ENCODE measurements at regions not wholly inside any gene's neighbourhood (a gene's known extent, or its start where the extent isn't known, plus 50 kb on each side); places are given as distances from the start of the nearest gene placed in this dataset.

GRCh38 chr15:46853600-46853999 lies 863.7 kb upstream of the SEMA6D start (continued):
- no peak for TF ChIP-seq E2F6 (IDR thresholded peaks at IDR 0.05)

GRCh38 chr15:46854564-46854963 lies 862.7 kb upstream of the SEMA6D start:
- Histone ChIP-seq H4K91ac (replicated peaks; ENCODE audit: insufficient read length, low read length) (no peak overlapping the region), H2AK5ac (ENCODE audit: low read depth, low read length) (no peak overlapping the region), H3K23me2 (ENCODE audit: low read depth, low read length) (no peaks in the 10 kb centered on the region), H2BK5ac (ENCODE audit: low read depth, low read length) (no peak overlapping the region), H3K27me3 (replicated peaks in 1 of 4; ENCODE audit: control insufficient read depth in 3 of 4, extremely low read depth in 1 of 4, insufficient read depth in 3 of 4, low read length in 3 of 4) (no peaks in the 10 kb centered on the region), H2BK120ac (replicated peaks; ENCODE audit: low read depth, low read length) (no peak overlapping the region), H2BK20ac (ENCODE audit: low read length) (no peak overlapping the region), H3K9me3 (ENCODE audit: insufficient read depth in 2 of 2, low read depth in 1 of 2, low read length in 1 of 2) (no peaks in the 10 kb centered on the region; a peak in 1 of 4 replicates), H2AFZ (ENCODE audit: low read length) (no peak overlapping the region), H2BK12ac (ENCODE audit: low read depth, low read length) (no peak overlapping the region), H2BK15ac (ENCODE audit: low read length) (no peak overlapping the region), H3K4me3 (ENCODE audit: extremely low read depth in 1 of 4, insufficient read depth in 2 of 4, low read depth in 3 of 4, low read length in 4 of 4) (no peak overlapping the region), H3K23ac (ENCODE audit: insufficient read length) (no peak overlapping the region), H3K4ac (replicated peaks; ENCODE audit: insufficient read length, low read depth, low read length) (no peak overlapping the region), H3K14ac (ENCODE audit: insufficient read length) (no peak overlapping the region), H3K4me2 (ENCODE audit: insufficient read depth in 1 of 2, low read depth in 2 of 2, low read length in 2 of 2) (no peak overlapping the region), H3K56ac (replicated peaks; ENCODE audit: insufficient read length, low read depth, low read length) (no peak overlapping the region), H3K36me3 (ENCODE audit: control insufficient read depth in 2 of 4, insufficient read depth in 4 of 4, low read length in 3 of 4) (no peaks in the 10 kb centered on the region), H3K18ac (ENCODE audit: extremely low read depth, low read length) (no peak overlapping the region), H3K79me2 (ENCODE audit: control insufficient read depth in 1 of 2, insufficient read depth in 2 of 2, low read length in 2 of 2) (no peaks in the 10 kb centered on the region), H4K8ac (ENCODE audit: extremely low read depth, insufficient read depth, low read length) (no peak overlapping the region), H3K27ac (ENCODE audit: low read depth, low read length) (no peak overlapping the region), H3K4me1 (replicated peaks in 1 of 4; ENCODE audit: control insufficient read depth in 3 of 4, insufficient read depth in 4 of 4, low read length in 3 of 4) (no peaks in the 10 kb centered on the region), H3K79me1 (ENCODE audit: low read depth, low read length) (no peaks in the 10 kb centered on the region), H3K9ac (replicated peaks in 1 of 4; ENCODE audit: extremely low read depth in 1 of 4, low read depth in 3 of 4, low read length in 3 of 4) (no peak overlapping the region), H4K5ac (ENCODE audit: insufficient read length, low read depth, low read length) (no peak overlapping the region), H4K20me1 (replicated peaks in 1 of 2; ENCODE audit: control insufficient read depth in 1 of 2, insufficient read depth in 2 of 2, low read length in 2 of 2) (no peaks in the 10 kb centered on the region)
- DNase-seq (ENCODE audit: low read depth in 1 of 2, low spot score in 2 of 2) (no peak), FAIRE-seq (no peak)
- no peak for TF ChIP-seq JUND (IDR thresholded peaks at IDR 0.05; ENCODE audit: low read length)
- no peak for TF ChIP-seq BCL11A (IDR thresholded peaks at IDR 0.05; ENCODE audit: low read depth in 2 of 2, low read length in 2 of 2)
- no peak for TF ChIP-seq EP300 (IDR thresholded peaks at IDR 0.05; ENCODE audit: borderline replicate concordance in 1 of 2, low read depth in 2 of 2, low read length in 2 of 2)
- no peak for TF ChIP-seq POLR2A (IDR thresholded peaks at IDR 0.05; ENCODE audit: control extremely low read depth in 1 of 2, low read depth in 2 of 2, low read length in 2 of 2)
- no peak for TF ChIP-seq RFX5 (IDR thresholded peaks at IDR 0.05; ENCODE audit: borderline replicate concordance, low read depth, low read length)
- TF ChIP-seq MAX (IDR thresholded peaks at IDR 0.05): no peak
- no peak for TF ChIP-seq SIN3A (conservative IDR thresholded peaks at IDR 0.05 in 1 of 2, IDR thresholded peaks at IDR 0.05 in 1 of 2; ENCODE audit: low read depth in 1 of 2, low read length in 2 of 2)
- no peak for TF ChIP-seq TAF7 (optimal IDR thresholded peaks at IDR 0.05; ENCODE audit: borderline replicate concordance, low read depth, low read length)
- ChIA-PET POLR2A (ENCODE audit: partially characterized antibody) (no interaction called here), CTCF (ENCODE audit: partially characterized antibody) (no interaction called here)

Measured in H1 (cell line).